ENCODE measurements at regions not wholly inside any gene's neighbourhood (a gene's known extent, or its start where the extent isn't known, plus 50 kb on each side); places are given as distances from the start of the nearest gene placed in this dataset.

GRCh38 chr10:71048971-71049615 lies 160.7 kb upstream of the PCBD1 start:
- Mint-ChIP-seq H3K36me3 (ENCODE audit: low read depth) (no peaks in the 10 kb centered on the region), H3K27ac (no peak overlapping the region), H3K4me3 (no peak overlapping the region), H3K9me3 (no peaks in the 10 kb centered on the region), H3K4me1 (ENCODE audit: low read depth) (no peaks in the 10 kb centered on the region), H3K27me3 (ENCODE audit: insufficient read depth) (peaks cover 65% of the 10 kb centered on the region)
- DNase-seq: no peak
- no peak for TF ChIP-seq CTCF (IDR thresholded peaks at IDR 0.05)

- H3K27ac Mint-ChIP-seq: no peak overlapping the region
- no peak for TF ChIP-seq CTCF (IDR thresholded peaks at IDR 0.05)
- peaks cover 64% of the 10 kb centered on the region for H3K27me3 Mint-ChIP-seq (ENCODE audit: insufficient read depth)
- no peak overlapping the region for H3K4me3 Mint-ChIP-seq
- no peaks in the 10 kb centered on the region for H3K36me3 Mint-ChIP-seq (ENCODE audit: low read depth)
- no peaks in the 10 kb centered on the region for H3K4me1 Mint-ChIP-seq (ENCODE audit: low read depth)
- H3K9me3 Mint-ChIP-seq: no peaks in the 10 kb centered on the region
- no peak for DNase-seq
Measured at GRCh38 chr10:71049994-71050393, 161.6 kb upstream of the PCBD1 start.

GRCh38 chr10:71052076-71052660 lies 160.2 kb upstream of the UNC5B start:
- TF ChIP-seq CTCF (IDR thresholded peaks at IDR 0.05): no peak
- no peak overlapping the region for H3K4me3 Mint-ChIP-seq
- no peak overlapping the region for H3K27ac Mint-ChIP-seq
- H3K27me3 Mint-ChIP-seq (ENCODE audit: insufficient read depth): peaks cover 54% of the 10 kb centered on the region
- H3K36me3 Mint-ChIP-seq (ENCODE audit: low read depth): no peaks in the 10 kb centered on the region
- no peaks in the 10 kb centered on the region for H3K4me1 Mint-ChIP-seq (ENCODE audit: low read depth)
- no peaks in the 10 kb centered on the region for H3K9me3 Mint-ChIP-seq
- DNase-seq: no peak

GRCh38 chr10:71052708-71053107 lies 159.7 kb upstream of the UNC5B start:
- DNase-seq: no peak
- TF ChIP-seq CTCF (IDR thresholded peaks at IDR 0.05): no peak
- no peak overlapping the region for H3K27ac Mint-ChIP-seq
- H3K36me3 Mint-ChIP-seq (ENCODE audit: low read depth): no peaks in the 10 kb centered on the region
- peaks cover 50% of the 10 kb centered on the region for H3K27me3 Mint-ChIP-seq (ENCODE audit: insufficient read depth)
- no peak overlapping the region for H3K4me3 Mint-ChIP-seq
- no peaks in the 10 kb centered on the region for H3K9me3 Mint-ChIP-seq
- no peaks in the 10 kb centered on the region for H3K4me1 Mint-ChIP-seq (ENCODE audit: low read depth)

GRCh38 chr10:71053169-71053895 lies 159.0 kb upstream of the UNC5B start:
- no peaks in the 10 kb centered on the region for H3K4me1 Mint-ChIP-seq (ENCODE audit: low read depth)
- no peaks in the 10 kb centered on the region for H3K9me3 Mint-ChIP-seq
- no peak overlapping the region for H3K27ac Mint-ChIP-seq
- no peak for TF ChIP-seq CTCF (IDR thresholded peaks at IDR 0.05)
- no peaks in the 10 kb centered on the region for H3K36me3 Mint-ChIP-seq (ENCODE audit: low read depth)
- DNase-seq: no peak
- no peak overlapping the region for H3K4me3 Mint-ChIP-seq
- H3K27me3 Mint-ChIP-seq (ENCODE audit: insufficient read depth): peaks cover 53% of the 10 kb centered on the region

Data from HFFc6 (cell line).